OCI-LY7 (cell line): ENCODE measurements at regions not wholly inside any gene's neighbourhood (a gene's known extent, or its start where the extent isn't known, plus 50 kb on each side); places are given as distances from the start of the nearest gene placed in this dataset.

Experiments
- EZH2phosphoT487 ChIP-seq: fragments of 200-600 bp; sonication (generic); IDR thresholded peaks from 2 replicates; pipeline ENCODE4 v1.6.1; 2018; ENCODE audit warnings: low read depth, borderline replicate concordance, mild to moderate bottlenecking, mixed run types, antibody characterized with exemption, low read length, moderate library complexity, mixed read lengths
- TF ChIP-seq, protein P1 (sequence below): fragments of 200-600 bp; sonication (generic); conservative IDR thresholded peaks from 2 replicates; pipeline ENCODE4 v1.5.1; 2014; ENCODE audit warnings: mild to moderate bottlenecking, antibody characterized with exemption, low read length, moderate library complexity, mixed read lengths

DNA sequence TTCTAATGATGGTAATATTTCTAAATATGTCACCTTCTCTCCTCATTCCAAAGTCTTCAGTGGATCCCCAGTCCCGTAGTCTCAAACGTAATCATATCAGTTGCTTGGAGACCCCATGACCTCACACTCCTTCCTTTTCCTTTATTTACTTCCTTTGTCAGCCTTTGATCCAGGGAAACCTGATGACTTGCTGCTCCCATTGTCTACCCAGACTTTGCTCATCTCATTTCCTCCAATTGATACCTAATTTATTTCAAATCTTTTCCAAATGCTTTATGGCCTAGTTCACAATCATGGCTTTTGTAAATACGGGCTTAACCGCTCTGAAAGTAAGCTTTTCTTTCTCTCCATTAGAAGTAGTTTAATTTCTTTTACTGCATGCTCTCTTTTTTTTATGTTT is 402.4 kb upstream of the CYRIA start:
- TF ChIP-seq, protein P1, sequence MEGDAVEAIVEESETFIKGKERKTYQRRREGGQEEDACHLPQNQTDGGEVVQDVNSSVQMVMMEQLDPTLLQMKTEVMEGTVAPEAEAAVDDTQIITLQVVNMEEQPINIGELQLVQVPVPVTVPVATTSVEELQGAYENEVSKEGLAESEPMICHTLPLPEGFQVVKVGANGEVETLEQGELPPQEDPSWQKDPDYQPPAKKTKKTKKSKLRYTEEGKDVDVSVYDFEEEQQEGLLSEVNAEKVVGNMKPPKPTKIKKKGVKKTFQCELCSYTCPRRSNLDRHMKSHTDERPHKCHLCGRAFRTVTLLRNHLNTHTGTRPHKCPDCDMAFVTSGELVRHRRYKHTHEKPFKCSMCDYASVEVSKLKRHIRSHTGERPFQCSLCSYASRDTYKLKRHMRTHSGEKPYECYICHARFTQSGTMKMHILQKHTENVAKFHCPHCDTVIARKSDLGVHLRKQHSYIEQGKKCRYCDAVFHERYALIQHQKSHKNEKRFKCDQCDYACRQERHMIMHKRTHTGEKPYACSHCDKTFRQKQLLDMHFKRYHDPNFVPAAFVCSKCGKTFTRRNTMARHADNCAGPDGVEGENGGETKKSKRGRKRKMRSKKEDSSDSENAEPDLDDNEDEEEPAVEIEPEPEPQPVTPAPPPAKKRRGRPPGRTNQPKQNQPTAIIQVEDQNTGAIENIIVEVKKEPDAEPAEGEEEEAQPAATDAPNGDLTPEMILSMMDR = no peak
- no peak for TF ChIP-seq EZH2phosphoT487
